Stimulated activated CD8-positive, alpha-beta memory T cell treated with anti-CD3 and anti-CD28 coated beads, Interleukin-15, amount 100 ng/mL, for 4 hours (primary cell): ENCODE measurements at regions not wholly inside any gene's neighbourhood (a gene's known extent, or its start where the extent isn't known, plus 50 kb on each side); places are given as distances from the start of the nearest gene placed in this dataset.

ENCODE experiments used
- DNase-seq, 2 donors: peaks; one replicate each; pipeline ENCODE4 v3.0.0-alpha.2; 2020; ENCODE audit warnings: low read depth in 2 of 2

GRCh38 chr6:44049989-44050871, 77.0 kb downstream of the MRPL14 start:
- no peak for DNase-seq

- DNase-seq = no peak
These were observed 77.9 kb downstream of the MRPL14 start for GRCh38 chr6:44049163-44049988.

- no peak for DNase-seq
These were observed 79.0 kb downstream of the MRPL14 start for GRCh38 chr6:44048277-44048676.

GRCh38 chr6:44047801-44048200, 79.5 kb downstream of the MRPL14 start:
- DNase-seq = no peak

GRCh38 chr6:44047179-44047546, 80.1 kb downstream of the MRPL14 start:
- no peak for DNase-seq

GRCh38 chr6:44046516-44047178, 80.6 kb downstream of the MRPL14 start:
- no peak for DNase-seq

GRCh38 chr6:44045672-44046015, 81.6 kb downstream of the MRPL14 start:
- DNase-seq = no peak

- DNase-seq = no peak
These were observed 82.1 kb downstream of the MRPL14 start for GRCh38 chr6:44044940-44045671.

GRCh38 chr6:44044154-44044539, 83.1 kb downstream of the MRPL14 start:
- no peak for DNase-seq

GRCh38 chr6:44043479-44044153, 83.6 kb downstream of the MRPL14 start:
- no peak for DNase-seq

- DNase-seq = no peak
These were observed 84.2 kb downstream of the MRPL14 start for GRCh38 chr6:44042989-44043478.

- no peak for DNase-seq
These were observed 84.8 kb downstream of the MRPL14 start for GRCh38 chr6:44042261-44042988.

GRCh38 chr6:44041461-44042260, 85.6 kb downstream of the MRPL14 start:
- no peak for DNase-seq

GRCh38 chr6:44040786-44041185, 86.5 kb downstream of the MRPL14 start:
- no peak for DNase-seq

- DNase-seq = no peak
These were observed 87.4 kb downstream of the MRPL14 start for GRCh38 chr6:44039839-44040350.

- no peak for DNase-seq
These were observed 88.0 kb downstream of the MRPL14 start for GRCh38 chr6:44039191-44039719.

- no peak for DNase-seq
These were observed 88.6 kb downstream of the MRPL14 start for GRCh38 chr6:44038543-44039065.

- DNase-seq = no peak
These were observed 89.3 kb downstream of the MRPL14 start for GRCh38 chr6:44037847-44038542.
